LNCaP clone FGC (cell line): ENCODE measurements at regions not wholly inside any gene's neighbourhood (a gene's known extent, or its start where the extent isn't known, plus 50 kb on each side); places are given as distances from the start of the nearest gene placed in this dataset.

Experiments
- DNase-seq: peaks from one replicate; pipeline ENCODE4 v3.0.0-alpha.2; 2011; ENCODE audit warnings: low read depth
- H3K4me3 ChIP-seq: 2 replicates; pipeline ENCODE4 v1.5.1; 2011; ENCODE audit warnings: mild to moderate bottlenecking, low read depth, low read length, control low read depth
- CTCF ChIP-seq: IDR thresholded peaks from 2 replicates; pipeline ENCODE4 v1.5.1; 2012; ENCODE audit warnings: mild to moderate bottlenecking; ENCODE audit not compliant: control insufficient read depth, insufficient read depth; ENCODE audit errors: extremely low read depth

GRCh38 chr1:184326278-184326677 is 60.6 kb upstream of the C1orf21 start:
- no peak for TF ChIP-seq CTCF
- no peak overlapping the region for H3K4me3 ChIP-seq
- DNase-seq = peak; percentile 65

- TF ChIP-seq CTCF = no peak
- H3K4me3 ChIP-seq = no peak overlapping the region
- no peak for DNase-seq
Observed at GRCh38 chr1:184329245-184329953, 57.4 kb upstream of the C1orf21 start.

GRCh38 chr1:184329962-184330868 is 56.6 kb upstream of the C1orf21 start:
- DNase-seq = no peak
- TF ChIP-seq CTCF = no peak
- no peak overlapping the region for H3K4me3 ChIP-seq

GRCh38 chr1:184330875-184331274 is 56.0 kb upstream of the C1orf21 start:
- TF ChIP-seq CTCF = no peak
- no peak for DNase-seq
- H3K4me3 ChIP-seq = no peak overlapping the region
